ENCODE measurements at regions not wholly inside any gene's neighbourhood (a gene's known extent, or its start where the extent isn't known, plus 50 kb on each side); places are given as distances from the start of the nearest gene placed in this dataset.

GRCh38 chr18:78165525-78165924 lies 814.1 kb upstream of the SALL3 start:
- TF ChIP-seq CTCF (IDR thresholded peaks at IDR 0.05; ENCODE audit: low read depth, low read length, missing control alignments) = no peak
- in situ Hi-C loops (cut with HindIII; ENCODE audit: low sequenced_read_pairs) = no loop called here
- DNase-seq (ENCODE audit: low read depth) = no peak
- no peak overlapping the region for H3K4me3 ChIP-seq (ENCODE audit: low read depth, low read length)

GRCh38 chr18:78168526-78168925 lies 811.1 kb upstream of the SALL3 start:
- in situ Hi-C loops (cut with HindIII; ENCODE audit: low sequenced_read_pairs) = no loop called here
- DNase-seq (ENCODE audit: low read depth) = no peak
- H3K4me3 ChIP-seq (ENCODE audit: low read depth, low read length) = no peak overlapping the region
- TF ChIP-seq CTCF (IDR thresholded peaks at IDR 0.05; ENCODE audit: low read depth, low read length, missing control alignments) = no peak

- no peak for TF ChIP-seq CTCF (IDR thresholded peaks at IDR 0.05; ENCODE audit: low read depth, low read length, missing control alignments)
- no peak overlapping the region for H3K4me3 ChIP-seq (ENCODE audit: low read depth, low read length)
- in situ Hi-C loops (cut with HindIII; ENCODE audit: low sequenced_read_pairs) = no loop called here
- DNase-seq (ENCODE audit: low read depth) = no peak
Observed at GRCh38 chr18:78169174-78169864, 810.3 kb upstream of the SALL3 start.

- in situ Hi-C loops (cut with HindIII; ENCODE audit: low sequenced_read_pairs) = no loop called here
- H3K4me3 ChIP-seq (ENCODE audit: low read depth, low read length) = no peak overlapping the region
- no peak for DNase-seq (ENCODE audit: low read depth)
- TF ChIP-seq CTCF (IDR thresholded peaks at IDR 0.05; ENCODE audit: low read depth, low read length, missing control alignments) = no peak
Observed at GRCh38 chr18:78171954-78172353, 807.7 kb upstream of the SALL3 start.

- in situ Hi-C loops (cut with HindIII; ENCODE audit: low sequenced_read_pairs) = no loop called here
- no peak for DNase-seq (ENCODE audit: low read depth)
- no peak overlapping the region for H3K4me3 ChIP-seq (ENCODE audit: low read depth, low read length)
- TF ChIP-seq CTCF (IDR thresholded peaks at IDR 0.05; ENCODE audit: low read depth, low read length, missing control alignments) = no peak
Observed at GRCh38 chr18:78174737-78175136, 804.9 kb upstream of the SALL3 start.

- in situ Hi-C loops (cut with HindIII; ENCODE audit: low sequenced_read_pairs) = no loop called here
- DNase-seq (ENCODE audit: low read depth) = no peak
- TF ChIP-seq CTCF (IDR thresholded peaks at IDR 0.05; ENCODE audit: low read depth, low read length, missing control alignments) = no peak
- H3K4me3 ChIP-seq (ENCODE audit: low read depth, low read length) = no peak overlapping the region
Observed at GRCh38 chr18:78178812-78179211, 800.8 kb upstream of the SALL3 start.

Data from astrocyte of the cerebellum (primary cell).